Stimulated activated CD4-positive, alpha-beta T cell treated with anti-CD3 and anti-CD28 coated beads, Interleukin-12 subunit alpha, Interleukin-12 subunit beta, amount 100 ng/mL, for 24 hours (primary cell): ENCODE measurements at regions not wholly inside any gene's neighbourhood (a gene's known extent, or its start where the extent isn't known, plus 50 kb on each side); places are given as distances from the start of the nearest gene placed in this dataset.

Source experiments
- DNase-seq, 2 experiments: peaks; one replicate each; pipeline ENCODE4 v3.0.0-alpha.2; 2020; ENCODE audit warnings: low read depth in 2 of 2

- no peak for DNase-seq
Observed at GRCh38 chr16:6286176-6286575, 1046.5 kb upstream of the RBFOX1 start.

DNA sequence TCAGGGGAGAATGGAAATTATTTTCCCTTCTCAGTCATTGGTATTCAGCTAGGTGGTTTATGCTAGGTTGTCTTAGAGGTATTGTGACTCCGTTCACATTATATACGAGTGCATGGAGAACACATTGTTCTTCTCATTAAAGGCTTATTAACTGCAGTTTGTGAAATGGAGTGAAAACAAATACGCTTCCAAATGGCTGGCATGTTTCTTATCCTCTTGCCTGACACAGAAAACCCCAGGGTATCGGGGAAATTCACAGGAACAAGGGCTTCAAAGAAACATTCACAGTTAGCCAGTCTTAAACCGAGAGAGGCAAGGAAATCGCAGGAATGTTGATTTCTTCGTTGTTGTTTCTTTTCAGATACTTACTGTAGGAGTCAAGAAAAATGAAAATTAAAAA, 1047.9 kb upstream of the RBFOX1 start:
- DNase-seq = no peak

DNA sequence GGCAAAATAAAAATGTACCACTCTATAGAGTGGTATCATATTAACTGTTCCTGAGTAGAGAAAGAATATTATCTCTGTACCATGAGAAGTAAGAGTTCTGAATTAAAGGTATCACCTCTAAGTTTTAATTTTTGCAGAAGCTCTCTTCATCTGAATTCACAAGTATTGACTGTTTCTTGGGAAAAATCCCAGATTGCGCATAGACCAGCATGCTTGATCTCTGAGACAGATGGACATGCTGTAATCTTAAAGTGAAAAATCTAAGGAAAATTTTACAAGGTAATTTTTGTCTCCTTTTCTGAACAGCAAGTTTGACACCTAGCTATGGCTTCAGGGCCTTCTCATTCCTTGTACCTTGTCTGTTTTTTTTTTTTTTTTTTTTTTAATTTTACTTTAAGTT, 1050.7 kb upstream of the RBFOX1 start:
- no peak for DNase-seq

DNA sequence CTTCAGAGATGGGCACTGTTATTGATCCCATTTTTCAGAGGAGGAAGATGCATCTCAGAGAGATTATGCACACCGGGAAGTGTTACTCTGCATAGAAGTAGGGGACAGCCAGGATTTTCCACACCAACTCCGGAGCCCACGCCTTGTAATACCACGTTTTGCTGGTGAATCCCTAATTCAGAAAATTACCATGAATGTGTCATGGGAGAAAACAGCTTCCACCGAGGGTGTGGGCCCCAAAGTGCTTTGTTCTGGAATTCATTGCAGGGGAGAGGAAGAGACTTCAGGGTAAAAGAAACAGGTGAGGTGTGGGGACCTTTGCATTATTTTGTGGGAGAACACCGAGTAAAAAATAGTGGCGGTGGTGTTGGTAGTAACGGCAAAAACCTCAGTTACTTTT, 1051.4 kb upstream of the RBFOX1 start:
- no peak for DNase-seq

GRCh38 chr16:6280055-6280454, 1052.6 kb upstream of the RBFOX1 start:
- no peak for DNase-seq

DNA sequence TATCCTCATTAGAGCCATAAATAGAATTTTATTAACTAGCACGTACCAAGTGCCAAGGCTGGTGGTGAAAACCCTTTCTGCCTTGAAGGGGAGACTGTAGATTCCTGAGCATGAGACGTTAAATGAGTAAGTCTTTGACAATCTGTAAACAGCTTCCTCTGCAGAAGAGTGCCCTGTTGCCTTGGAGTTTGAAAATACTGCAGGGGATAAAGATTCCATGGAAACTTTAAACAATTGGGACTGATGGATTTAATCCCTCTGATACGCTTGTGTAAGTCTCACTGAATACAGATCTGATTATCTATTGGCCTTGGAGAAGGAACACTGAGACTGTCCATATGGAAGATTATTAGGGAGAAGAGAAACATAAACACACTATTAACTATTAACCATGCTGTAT, 1053.4 kb upstream of the RBFOX1 start:
- DNase-seq = no peak

- DNase-seq = no peak
Observed at GRCh38 chr16:6274351-6274750, 1058.3 kb upstream of the RBFOX1 start.

GRCh38 chr16:6267682-6268081, 1065.0 kb upstream of the RBFOX1 start:
- no peak for DNase-seq

- no peak for DNase-seq
Observed at GRCh38 chr16:6266703-6267102, 1065.9 kb upstream of the RBFOX1 start.

GRCh38 chr16:6265968-6266367, 1066.7 kb upstream of the RBFOX1 start:
- no peak for DNase-seq

DNA sequence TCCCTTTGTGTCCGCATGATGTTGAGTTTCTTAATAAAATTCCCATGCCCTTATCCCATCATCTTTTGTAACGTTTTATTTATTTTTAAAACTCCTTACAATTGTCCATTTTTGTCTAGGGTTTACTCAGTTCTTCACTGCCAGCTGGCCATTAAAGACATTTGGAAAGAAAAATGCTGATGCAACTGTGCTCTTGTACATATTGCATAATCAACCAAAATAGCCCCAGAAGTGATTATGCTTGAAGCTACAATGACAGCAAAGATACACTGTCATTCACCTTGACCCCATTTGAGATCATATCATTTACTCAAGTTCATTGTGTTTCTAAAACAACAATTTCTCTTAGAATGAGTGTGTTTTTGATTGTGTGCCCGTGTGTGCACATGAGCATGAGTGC, 1074.6 kb upstream of the RBFOX1 start:
- DNase-seq = no peak

DNA sequence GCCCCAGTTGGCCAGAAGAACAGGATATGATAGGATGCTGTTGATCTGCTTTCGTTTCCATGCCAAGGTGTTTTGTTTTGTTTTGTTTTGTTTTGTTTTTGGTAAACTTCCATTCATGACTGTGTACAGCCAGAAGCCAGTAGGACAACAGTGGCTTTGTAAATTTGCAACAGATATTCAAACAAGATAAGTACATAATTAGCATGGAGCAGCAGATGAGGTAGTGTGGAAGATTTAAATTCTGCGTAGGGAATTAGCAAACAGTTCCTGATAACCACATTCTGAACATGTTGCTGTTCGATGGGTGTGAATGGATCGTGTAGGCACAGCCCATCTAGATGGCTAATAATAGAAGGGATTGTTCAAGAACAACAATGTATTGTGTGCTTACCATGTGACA, 1080.1 kb upstream of the RBFOX1 start:
- no peak for DNase-seq

GRCh38 chr16:6250511-6250910, 1082.1 kb upstream of the RBFOX1 start:
- DNase-seq = no peak

GRCh38 chr16:6249863-6250262, 1082.8 kb upstream of the RBFOX1 start:
- no peak for DNase-seq

- no peak for DNase-seq
Observed at GRCh38 chr16:6248199-6248598, 1084.4 kb upstream of the RBFOX1 start.

DNA sequence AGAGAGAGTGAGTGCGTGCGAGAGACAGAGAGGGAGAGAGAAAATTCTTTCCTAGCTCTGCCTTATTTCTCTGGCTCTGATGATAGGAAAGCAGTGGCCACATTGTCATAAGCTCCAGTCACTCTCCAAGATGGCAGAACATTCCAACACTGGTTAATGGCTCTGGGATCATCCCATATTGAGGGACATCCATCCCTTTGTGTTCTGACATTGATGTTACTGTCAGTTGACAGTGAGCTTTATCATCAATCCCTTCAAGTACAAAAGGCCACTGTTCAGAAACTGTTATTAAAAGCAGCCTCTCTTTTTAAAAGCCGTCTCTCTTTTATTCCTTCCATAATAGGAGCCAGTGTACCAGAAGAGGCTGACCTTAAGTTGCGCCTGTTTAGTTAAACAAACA, 1084.9 kb upstream of the RBFOX1 start:
- DNase-seq = no peak

DNA sequence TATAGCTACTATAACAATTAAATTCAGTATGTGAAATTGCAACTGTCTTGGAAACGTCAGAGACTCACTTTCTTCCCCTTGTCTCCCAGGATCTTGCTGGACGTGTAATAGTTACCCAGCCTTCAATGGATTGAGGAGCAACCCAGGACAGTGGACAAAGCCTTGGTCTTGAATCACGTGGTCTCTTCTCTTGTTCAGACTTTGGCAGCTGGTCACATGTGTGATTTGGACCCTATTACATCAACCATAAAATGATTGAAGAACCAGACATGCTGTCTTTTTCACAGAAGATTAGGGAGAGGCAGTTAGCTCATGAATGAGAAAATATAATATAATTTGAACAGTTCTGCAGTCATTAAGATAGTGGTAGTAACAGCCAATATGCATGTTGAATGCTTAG, 1085.5 kb upstream of the RBFOX1 start:
- no peak for DNase-seq

DNA sequence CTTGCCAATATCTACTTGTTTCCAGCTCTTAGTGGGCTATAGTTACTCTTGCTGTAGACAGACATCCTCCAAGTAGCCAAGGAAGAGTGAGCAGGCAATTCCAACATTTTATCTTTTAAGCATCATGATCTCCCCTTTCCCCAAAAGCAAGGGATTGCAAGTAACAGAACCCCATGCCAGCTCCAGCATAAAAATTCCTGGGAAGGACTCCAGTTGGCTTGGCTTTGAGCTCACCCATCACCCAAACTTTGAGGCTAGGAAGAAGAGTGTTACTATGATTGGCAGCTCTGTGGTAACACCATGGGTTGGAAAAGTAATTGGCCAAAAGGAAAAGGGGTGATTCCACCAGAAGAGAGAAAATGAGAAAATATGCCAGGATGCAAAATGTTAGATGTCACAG, 1086.4 kb upstream of the RBFOX1 start:
- DNase-seq = no peak

- DNase-seq = no peak
Observed at GRCh38 chr16:6232056-6232455, 1100.6 kb upstream of the RBFOX1 start.

DNA sequence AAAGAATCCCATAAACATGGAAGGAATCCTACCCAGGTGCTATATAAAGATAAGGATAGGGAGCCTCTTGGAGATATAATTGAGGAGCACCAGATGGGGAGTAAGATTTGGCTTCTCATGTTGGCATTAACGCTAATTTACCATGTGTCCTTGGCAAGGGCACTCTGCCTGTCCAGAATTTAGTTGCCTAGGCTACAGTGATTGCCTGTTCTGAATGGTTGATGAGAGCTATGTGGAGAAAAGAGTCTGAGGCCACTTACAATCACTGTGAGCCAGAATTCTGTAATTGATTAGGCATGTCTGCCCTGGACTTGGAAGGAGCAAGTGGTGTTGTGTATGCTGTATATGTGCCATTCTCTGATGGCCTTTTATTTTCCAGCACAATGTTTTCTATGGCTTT, 1101.2 kb upstream of the RBFOX1 start:
- no peak for DNase-seq

DNA sequence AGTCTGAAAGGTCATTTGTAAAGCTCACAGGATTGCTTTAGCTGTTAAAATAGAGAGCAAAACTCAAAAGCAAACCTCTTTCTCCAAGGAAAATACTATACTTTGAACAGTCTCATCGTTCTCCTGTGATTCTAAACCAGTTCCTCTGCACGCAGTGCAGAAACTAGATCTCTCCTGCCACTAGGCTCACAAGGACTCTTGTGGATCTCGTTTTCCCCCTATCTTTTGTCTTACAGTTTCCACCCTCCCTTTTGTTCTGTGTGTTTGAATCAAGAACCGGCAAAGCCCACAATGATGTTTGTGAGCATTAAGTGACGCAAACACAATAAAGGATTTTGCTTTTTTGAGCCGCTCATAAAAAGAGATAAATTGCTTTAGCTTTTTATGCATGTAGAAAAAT, 1103.5 kb upstream of the RBFOX1 start:
- no peak for DNase-seq

DNA sequence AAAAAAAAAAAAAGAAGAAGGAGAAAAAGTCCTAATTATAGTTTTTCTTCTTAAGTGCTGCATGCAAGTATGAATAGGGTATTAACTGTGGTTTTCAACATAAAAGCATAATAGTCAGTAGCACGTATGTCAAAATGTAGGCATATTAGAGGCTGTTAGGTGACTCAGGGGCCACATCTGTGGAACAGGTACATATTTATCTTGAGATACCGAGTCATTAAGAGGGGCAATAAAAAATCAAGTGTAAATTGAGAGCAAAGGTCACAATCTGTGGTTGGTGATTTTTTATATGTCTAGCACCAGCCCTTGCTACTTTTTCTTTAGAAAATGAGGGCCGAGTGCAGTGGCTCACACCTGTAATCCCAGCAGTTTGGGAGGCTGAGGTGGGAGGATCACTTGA, 1113.8 kb upstream of the RBFOX1 start:
- DNase-seq = no peak

DNA sequence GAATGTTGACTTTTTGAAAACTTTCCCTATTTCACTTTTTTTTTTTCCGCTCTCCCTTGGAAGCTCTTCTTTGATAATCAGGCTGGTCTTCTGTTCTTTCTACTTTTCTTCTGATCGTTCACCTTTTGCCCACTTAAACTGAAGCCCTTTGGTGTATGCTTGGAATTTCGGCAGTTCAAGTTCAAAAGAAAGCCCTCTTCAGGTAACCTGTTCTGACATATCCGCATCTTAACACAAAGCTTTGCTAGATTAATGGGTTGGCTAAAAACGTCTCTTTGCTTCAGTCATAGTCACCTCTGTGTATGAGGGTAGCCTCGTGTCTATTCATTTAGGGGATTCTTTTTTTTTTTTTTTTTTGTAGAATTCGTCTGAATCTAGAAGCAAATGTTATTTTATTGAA, 1115.8 kb upstream of the RBFOX1 start:
- DNase-seq = no peak

GRCh38 chr16:6211644-6212043, 1114.0 kb upstream of the EEF2KMT start:
- DNase-seq = no peak

- no peak for DNase-seq
Observed at GRCh38 chr16:6209355-6209930, 1111.8 kb upstream of the EEF2KMT start.
